Stimulated activated CD8-positive, alpha-beta memory T cell treated with anti-CD3 and anti-CD28 coated beads, Interleukin-7, amount 100 ng/mL, for 4 hours (primary cell): ENCODE measurements at regions not wholly inside any gene's neighbourhood (a gene's known extent, or its start where the extent isn't known, plus 50 kb on each side); places are given as distances from the start of the nearest gene placed in this dataset.
"Not testable (repeated sequence)": the region's sequence is repeated elsewhere in the genome, so short reads cannot be mapped to it uniquely, and the experiment has no call there.

Experiments
- DNase-seq, 2 donors: peaks; one replicate each; pipeline ENCODE4 v3.0.0-alpha.2; 2020; ENCODE audit warnings: low read depth in 2 of 2

DNA sequence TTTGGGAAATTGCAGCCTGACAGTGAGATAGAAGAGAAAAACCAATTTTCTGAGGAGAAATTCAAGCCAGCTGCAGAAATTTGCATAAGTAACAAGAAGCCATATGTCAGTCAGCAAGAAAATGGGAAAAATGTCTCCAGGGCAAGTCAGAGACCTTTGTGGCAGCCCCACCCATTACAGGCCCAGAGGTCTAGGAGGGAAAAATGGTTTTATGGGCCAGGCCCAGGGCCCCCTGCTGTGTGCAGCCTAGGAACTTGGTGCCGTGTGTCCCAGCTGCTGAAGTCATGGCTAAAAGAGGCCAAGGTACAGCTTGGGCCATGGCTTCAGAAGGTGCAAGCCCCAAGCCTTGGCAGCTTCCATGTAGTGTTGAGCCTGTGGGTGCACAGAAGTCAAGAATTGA is 296.1 kb downstream of the TTC6 start:
- not testable (repeated sequence) for DNase-seq

DNA sequence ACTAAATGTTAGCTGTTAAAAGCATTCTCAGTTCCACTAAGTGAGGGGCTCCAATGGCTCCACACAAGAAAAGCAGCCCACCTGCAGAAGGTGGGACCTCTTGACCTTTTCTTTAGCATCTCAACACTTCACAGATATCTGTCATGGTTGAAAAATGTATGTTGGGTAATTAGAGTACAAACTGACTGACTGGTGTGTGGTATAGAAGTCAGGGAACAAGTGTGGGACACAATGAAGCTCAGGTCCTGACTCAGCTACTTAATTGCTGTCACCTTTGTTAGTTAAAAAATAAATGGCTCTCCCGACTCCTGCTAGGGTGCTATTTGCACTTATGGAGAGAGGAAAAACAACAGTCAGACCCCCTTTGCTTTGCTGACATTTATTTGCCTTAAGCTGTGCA is 299.0 kb downstream of the TTC6 start:
- DNase-seq, result no peak

DNA sequence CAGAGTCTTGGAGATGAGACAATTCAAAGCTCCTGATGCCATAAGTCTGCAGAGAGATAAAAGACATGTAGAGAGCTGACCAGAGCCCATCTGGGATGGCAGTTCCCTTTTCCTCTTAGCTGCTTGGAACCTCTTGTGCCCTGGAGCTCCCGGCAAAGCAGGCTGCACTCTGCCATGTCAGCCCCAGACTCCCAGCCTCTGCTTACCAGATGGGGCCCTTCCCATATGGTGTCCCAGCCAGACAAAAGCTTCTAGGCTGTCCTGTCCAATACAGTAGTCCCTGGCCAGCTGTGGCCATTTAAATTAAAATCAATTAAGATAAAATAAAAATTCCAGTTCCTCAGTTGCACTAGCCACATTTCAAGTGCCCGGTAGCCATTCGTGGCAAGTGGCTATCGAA is 303.9 kb downstream of the TTC6 start:
- no peak for DNase-seq

DNA sequence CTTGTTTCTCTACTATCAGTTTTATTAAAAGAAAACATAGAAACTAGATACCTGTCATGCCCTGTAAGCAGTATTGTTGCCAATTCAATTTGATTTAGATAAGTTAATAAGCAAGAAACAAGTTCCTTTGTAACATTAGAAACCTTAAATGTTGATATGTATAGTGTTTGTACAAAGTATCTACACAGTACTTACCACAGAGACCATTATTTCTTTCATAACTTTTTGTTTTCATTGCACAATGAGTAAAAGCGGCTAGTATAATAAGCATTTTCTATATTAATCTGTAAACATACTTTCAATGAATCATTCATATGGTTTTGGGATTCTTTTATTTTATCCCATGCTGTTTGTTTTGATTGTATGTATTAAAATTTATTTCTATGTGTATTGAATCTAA is 305.1 kb downstream of the TTC6 start:
- DNase-seq, result no peak

DNA sequence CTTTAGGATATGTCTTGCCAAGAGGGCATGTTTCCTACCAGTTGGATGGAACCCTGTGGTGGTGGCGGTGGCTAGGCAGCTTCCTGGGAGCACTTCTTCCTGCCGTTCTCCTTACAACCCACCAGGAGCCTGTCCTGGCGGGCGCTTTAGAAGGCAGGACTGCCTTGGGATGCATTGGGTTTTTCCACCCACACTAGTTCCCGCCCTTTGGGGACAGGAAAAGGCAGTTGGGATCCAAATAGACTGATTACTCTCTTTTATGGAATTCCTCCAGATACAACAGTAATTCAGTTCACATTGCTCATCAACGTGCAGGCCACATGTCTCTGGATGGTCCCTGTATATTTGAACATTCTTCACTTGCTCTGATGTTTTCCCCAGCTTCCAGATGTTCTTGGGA is 305.7 kb upstream of the SSTR1 start:
- DNase-seq, result no peak

DNA sequence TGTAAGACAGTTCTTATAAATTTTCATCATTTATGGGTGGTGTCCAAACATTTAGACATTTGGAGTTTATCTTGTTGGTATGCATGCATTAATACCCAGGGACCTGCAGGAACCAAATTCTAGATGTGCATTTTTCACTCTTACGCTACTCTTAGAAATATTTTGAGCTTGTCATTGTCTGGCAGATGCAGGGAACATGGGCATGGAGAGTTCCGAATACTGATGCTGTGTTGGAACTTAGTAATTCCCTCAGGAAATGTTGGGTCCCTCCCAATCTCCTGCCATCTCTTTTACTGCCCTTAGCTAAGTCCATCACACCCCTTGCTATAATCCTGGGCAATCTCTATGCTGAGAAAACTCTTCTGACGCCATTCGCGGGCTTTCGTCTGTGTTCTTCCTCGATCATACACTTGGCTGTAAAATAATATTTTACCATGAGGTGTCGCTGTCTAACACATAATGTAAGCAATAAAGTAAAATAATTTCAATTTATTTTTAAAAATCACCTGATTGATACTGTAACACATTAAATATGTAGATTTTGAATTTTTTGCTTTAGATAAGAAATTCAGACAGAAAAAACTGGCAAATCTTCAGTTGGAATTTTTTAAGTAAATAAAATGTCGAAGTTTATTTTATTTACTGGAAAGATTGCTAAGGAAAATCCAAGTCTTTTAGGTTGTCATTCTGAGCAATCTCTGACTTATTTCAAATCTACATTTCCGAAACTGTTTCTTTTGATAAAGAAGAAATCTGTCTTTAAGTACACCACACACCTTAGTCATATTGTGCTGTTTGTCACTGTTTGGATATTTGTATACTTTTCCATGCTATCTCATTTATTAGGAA is 304.1 kb upstream of the SSTR1 start:
- DNase-seq, result no peak

DNA sequence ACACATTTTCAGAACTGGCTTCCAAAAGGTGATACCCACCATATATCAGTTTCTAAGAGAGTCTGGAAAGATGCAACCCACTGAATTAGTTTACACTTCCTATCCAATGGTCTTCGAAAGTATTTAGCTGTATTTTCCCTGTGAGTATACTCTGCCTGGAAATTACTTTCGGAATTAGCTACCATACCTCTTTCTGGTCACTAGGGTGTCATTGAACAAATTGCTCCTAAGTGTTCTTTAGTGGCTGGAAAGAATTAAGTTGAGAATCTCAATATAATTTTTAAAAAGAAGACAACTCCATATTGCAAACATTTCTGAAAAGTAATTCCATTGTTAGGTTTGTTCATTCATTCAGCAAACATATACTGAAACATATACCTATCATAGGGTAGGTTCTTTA is 283.1 kb upstream of the SSTR1 start:
- no peak for DNase-seq

DNA sequence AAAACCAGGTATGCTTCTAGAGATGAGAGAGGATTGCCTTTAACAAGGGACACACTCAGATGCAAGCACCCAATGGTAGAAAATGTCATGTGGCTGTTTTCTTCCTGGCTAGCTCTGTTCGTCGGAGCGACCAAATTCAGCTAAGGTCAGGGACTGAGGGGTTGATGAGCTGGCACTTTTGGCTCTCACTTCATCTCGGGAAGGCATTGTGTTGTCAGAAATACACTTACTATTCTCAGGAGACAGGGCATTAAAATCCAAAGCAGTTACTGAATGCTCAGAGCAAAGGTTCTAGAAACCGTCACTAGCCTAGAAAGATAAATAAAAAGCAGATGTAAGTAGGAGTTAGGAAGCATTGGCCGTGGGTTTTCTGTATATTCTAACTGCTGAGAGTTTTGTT is 275.7 kb upstream of the SSTR1 start:
- DNase-seq, result no peak

DNA sequence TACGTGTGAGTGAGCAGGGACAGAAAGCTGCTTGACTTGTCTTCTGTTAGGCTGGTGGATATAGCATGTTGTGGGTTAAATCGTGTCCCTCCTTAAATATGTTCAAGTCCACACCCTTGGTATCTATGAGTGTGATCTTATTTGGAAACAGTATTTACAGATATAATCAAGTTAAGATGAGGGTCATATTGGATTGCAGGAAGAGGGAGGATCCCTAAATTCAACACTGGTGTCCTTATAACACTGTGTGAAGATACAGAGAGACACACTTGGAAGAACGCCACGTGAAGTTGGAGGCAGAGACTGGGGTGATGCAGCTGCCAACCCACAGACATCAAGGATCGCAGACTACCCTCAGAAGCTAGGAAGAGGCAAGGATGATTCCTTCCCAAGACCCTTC is 275.2 kb upstream of the SSTR1 start:
- DNase-seq, result no peak

DNA sequence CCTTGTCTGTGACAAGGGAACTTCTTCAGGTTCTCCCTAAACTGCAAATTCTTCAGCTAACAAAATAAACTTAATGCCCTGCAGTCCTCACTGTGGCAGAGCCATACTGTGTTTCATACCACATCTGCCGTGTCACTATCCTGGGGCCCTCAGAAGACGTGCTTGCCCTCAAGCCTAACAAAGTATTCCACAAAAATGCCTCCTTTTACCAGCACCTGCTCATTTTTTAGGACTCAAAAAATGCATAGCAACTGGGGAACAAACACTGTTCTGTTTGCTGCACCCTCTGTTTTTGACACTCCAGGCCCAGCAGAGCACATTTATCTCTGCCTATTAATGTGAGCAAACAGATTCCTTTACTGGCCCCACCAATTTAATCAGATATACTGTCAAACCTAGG is 270.7 kb upstream of the SSTR1 start:
- DNase-seq, result no peak

DNA sequence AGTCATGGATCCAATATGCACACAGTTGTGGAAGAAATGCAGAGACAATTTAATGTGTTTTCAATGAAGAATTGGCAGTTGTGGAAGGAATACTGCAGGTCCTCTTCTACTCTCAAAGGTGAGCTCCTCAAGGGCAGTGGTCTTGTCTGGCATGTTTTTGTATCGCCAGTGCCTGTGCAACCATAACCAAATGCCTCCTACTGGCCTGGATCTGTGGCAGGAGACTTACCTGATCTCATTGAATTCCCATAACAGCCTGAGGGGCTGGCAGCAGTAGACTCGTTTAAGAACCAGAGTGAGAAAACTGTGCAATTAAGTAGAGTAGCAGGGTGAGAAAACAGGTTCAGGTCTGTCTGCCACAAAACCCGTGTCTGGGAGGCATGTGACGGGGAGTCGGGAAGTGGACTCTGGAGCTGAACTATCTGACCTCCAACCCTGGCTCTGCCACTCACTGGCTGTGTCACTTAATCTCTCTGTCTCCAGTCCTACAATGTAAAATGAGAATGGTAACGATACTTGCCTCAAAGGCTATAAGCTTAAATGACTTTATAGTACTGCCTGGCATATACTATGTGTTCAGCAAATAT is 268.2 kb upstream of the SSTR1 start:
- no peak for DNase-seq

DNA sequence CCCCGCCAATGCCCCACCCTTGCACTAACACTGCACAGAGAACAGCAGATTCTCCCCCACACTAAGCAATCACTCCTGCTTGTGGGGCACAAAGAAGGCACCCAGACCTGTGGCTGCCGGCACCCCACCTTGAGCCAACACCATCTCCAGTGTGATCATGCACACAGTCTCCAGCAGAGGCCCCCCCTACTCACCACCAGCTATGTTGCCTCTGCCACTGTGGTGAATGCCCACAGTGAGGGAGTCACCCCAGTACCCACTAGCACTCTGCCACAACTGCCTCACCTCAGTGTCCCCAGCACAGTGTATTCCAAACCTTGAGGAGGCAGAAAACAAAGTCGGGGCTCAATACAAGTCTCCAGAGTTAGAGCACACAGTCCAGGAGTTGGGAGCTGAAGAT is 261.7 kb upstream of the SSTR1 start:
- DNase-seq, result no peak

DNA sequence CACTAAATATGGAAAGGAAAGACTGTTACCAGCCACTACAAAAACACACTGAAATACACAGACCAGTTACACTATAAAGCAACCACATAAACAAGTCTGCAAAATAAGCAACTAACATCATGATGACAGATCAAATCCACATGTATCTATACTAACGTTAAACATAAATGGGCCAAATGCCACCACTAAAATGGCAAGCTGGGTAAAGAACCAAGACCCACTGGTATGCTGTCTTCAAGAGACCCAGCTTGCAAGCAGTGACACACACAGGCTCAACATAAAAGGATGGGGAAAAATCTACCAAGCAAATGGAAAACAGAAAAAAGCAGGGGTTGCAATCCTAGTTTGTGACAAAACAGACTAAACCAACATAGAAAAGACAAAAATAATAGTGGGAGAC is 260.9 kb upstream of the SSTR1 start:
- DNase-seq, result no peak

DNA sequence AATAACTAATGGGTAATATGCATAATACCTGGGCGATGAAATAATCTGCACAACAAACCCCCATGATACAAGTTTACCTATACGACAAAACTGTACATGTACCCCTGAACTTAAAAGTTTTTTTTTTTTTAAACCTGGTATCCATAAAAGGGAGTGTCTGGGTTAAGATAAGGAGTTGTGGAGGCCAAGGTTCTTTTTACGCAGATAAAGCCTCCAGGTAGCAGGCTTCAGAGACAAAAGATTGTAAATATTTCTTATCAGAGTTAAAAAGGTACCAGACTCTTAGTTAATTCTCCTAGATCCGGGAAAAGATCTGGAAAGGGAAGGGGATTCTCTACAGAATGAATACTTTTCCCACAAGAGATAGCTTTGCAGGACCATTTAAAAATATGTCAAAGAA is 259.4 kb upstream of the SSTR1 start:
- DNase-seq, result no peak

DNA sequence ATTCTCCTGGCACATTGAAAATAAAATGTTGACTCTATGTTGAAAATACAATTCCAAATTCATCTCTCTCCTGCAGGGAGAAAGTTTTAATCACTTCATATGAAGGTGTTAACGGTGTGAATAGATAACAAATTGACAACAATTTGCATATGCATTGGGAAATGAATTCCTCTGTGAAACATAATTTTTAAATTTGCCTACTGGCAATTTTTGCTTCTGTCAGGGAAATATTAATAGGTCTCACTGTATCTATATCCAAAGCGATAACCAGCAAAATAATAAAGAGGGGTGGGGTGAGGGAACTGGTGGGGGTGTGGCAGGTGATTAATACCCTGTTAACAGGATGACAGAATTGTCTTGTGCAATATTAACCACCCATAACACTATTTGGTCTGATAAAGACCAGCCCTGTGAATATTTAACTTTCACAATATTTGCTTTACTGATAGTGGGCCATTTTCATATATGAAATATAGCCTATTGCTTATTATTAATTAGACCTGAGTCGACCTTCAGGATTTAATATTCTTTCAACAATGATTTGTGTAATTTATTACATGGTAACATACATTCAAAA is 239.0 kb upstream of the SSTR1 start:
- no peak for DNase-seq

DNA sequence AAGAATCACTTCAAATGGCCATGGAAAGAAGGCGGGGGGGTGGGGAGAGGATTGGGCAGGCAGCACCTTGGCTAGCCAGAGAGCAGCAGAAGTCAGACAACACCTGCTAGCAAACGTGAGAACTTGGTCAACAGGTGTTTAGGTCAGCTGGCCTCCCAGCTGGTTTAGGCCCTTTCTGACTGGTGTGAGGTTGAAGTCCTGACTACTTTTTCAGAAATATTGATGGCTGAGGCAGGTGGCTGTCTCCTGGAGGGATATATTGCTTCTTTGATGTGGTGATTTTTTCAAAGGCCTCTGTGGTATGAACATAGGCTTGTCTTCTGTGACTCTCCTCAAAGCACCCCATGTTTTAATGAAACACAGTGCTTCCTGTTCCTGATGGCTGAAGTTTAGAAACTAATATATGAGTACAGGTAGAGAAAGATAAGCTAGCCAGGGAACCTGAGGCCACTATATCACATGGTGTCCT is 238.2 kb upstream of the SSTR1 start:
- no peak for DNase-seq

DNA sequence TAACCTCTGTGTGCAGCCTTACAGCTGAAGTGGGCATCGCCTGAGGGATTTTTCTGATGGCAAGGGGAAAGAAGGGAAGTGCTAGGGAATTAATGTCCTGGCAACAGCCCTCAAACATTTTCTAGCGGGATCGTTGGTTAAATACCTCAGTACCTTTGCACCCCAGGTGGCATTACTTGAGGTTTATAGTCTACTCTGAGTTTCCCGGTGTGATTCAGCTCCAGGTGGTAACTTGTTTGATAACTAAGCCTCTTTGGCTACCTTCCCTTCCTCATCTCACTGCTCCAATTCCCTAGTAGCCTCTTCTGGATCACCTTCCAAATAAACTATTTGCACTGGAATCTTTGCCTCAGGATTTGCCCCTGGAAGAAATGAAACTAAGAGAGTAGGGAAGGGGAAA is 237.0 kb upstream of the SSTR1 start:
- no peak for DNase-seq

DNA sequence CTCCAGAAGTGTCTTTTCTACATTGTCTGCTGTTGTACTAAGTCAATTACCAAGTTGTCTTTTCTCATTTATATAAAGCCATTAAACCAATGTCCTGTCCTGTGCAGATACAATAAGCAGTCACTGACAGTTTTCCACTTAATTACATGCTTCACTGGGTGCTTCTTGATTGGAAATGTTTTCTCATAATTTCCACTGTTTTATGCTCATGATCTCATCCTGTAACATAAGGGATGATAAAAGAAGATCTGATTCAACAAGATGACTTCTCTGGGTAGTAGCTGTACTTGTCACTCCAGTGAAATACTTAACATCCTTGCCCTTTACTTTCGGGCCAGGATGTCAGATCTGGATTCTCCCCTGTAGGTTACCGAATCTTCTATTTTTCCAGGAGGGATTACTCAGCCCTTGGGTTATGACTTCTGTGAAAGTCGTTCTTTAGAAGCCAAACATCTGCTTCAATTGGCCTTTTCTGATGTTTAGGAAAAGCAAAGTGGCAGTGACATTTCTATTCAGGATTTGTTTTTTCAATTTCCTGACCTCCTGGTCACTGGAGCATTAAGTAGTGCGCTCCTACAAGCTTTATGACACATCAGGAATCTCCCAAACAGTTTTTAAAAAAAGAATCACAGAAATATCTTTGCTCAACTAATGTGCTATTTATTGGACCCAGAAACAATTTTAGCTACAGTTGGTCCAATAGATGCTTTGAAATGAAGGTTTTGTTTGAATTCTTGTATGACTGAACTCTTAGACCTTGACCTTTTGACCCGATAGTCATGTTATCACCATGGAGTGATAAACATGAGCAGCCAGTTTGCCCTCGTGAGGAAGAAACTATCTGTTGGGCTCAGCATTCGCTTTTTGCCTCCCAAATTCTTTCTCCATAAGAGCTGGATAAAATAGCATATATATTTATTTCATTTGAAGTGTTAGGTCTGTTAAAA is 234.5 kb upstream of the SSTR1 start:
- no peak for DNase-seq

DNA sequence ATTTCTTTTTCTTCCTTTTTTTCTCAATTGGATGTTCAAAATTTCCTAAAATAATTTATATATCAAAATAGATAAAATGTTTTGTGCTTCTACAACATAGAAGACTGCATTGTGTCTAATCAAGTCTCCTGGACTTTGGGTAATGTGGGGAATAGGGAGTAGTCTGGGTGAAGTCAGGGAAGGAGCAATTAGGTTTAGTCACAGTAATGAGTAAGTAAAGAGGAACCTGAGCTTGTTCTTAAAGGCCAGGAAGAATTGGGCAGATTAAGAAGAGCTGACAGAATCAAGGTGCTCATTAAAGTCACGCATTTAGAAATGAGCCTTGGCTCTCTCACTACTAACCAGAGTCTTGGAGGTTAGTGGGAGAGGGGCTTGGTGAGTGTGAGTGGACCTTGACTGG is 233.3 kb upstream of the SSTR1 start:
- DNase-seq, result no peak

DNA sequence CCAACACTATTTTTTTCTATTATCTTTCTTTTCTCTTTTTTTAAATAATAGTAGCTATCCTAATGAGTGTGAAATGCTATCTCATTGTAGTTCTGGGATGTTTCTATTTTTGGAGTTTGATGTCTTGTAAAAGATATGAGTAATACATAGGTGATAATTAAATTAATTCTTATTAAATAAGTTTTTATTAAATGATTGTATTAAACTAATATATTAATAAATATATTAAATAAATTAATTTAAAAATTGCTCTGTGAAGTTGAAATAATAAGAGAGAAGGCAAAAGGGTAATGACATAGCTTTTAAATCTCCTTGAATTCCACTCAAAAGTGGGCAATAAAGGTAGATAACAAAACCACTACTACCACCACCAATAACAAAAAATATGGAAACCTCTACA is 230.2 kb upstream of the SSTR1 start:
- no peak for DNase-seq

DNA sequence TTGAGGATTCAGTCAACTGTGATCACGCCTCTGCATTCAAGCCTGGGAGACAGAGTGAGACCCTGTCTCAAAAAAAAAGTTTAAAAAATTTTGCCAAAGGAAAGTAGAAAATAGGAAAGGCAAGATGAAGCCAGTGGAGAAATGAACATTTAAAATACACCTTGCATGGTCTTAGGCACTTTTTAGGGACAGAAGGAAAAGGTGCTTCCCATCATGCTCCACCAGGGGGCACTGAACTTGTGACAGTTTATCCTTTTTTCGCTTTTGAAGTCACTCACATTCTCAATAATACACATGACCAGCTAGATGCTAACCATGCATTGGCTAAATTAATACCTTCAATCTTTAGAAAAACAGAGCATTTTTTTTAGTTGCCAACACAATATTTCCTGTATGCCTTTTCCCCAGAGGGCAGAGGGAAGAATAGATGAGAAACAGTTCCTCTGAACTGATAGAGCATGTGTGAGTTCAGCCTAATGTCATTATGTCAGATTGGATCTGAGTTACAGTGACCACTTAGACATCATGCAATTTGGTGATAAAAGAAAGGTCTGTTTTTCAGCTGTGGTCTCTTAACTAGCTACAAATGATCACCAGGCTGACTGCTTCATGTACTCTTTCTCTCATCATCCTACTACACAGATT is 221.8 kb upstream of the SSTR1 start:
- DNase-seq, result peak; percentile 27 to 29

DNA sequence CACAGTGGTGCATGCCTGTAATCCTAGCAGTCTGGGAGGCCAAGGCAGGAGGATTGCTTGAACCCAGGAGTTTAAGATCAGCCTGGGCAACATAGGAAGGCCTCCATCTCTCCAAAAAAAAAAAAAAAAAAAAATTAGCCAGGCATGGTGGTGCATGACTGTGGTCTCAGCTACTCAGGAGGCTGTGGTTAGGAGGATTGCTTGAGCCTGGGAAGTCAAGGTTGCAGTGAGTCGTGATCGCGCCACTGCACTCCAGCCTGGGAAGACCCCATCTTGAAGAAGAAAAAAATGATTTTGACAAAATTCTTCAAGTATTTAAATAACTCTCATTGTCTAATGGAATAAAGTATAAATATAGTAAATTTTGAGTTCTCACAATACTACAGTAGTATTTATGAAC is 219.2 kb upstream of the SSTR1 start:
- no peak for DNase-seq
